DOHH2 (cell line): ENCODE measurements at regions not wholly inside any gene's neighbourhood (a gene's known extent, or its start where the extent isn't known, plus 50 kb on each side); places are given as distances from the start of the nearest gene placed in this dataset.

Experiments
- H3F3A ChIP-seq: fragments of 200-600 bp; sonication (generic), shearing (Covaris generic); 2 replicates; pipeline ENCODE4 v1.6.0; 2016; ENCODE audit warnings: antibody characterized with exemption, mild to moderate bottlenecking; ENCODE audit not compliant: control insufficient read depth, insufficient read depth
- H3K27ac ChIP-seq: fragments of 200-600 bp; sonication (generic); 2 replicates; pipeline ENCODE4 v1.5.1; 2014; ENCODE audit warnings: low read depth, mild to moderate bottlenecking, low read length, moderate library complexity
- H3K27me3 ChIP-seq: fragments of 200-600 bp; sonication (generic); 2 replicates; pipeline ENCODE4 v1.6.1; 2014; ENCODE audit warnings: mild to moderate bottlenecking, low read length, mixed read lengths; ENCODE audit not compliant: control insufficient read depth
- H3K36me3 ChIP-seq: fragments of 200-600 bp; sonication (generic); 2 replicates; pipeline ENCODE4 v1.6.1; 2014; ENCODE audit warnings: mild to moderate bottlenecking, low read length, moderate library complexity, mixed read lengths; ENCODE audit not compliant: control insufficient read depth
- H3K4me1 ChIP-seq: fragments of 200-600 bp; sonication (generic); 2 replicates; pipeline ENCODE4 v1.6.1; 2014; ENCODE audit warnings: mild to moderate bottlenecking, low read length, mixed read lengths; ENCODE audit not compliant: control insufficient read depth
- H3K4me2 ChIP-seq: fragments of 200-600 bp; sonication (generic); 2 replicates; pipeline ENCODE4 v1.6.0; 2014; ENCODE audit warnings: mild to moderate bottlenecking, low read length, moderate library complexity
- H3K4me3 ChIP-seq: fragments of 200-600 bp; sonication (generic); 2 replicates; pipeline ENCODE4 v1.5.1; 2014; ENCODE audit warnings: mild to moderate bottlenecking, low read length, mixed read lengths
- H3K79me2 ChIP-seq: fragments of 200-600 bp; sonication (generic); 2 replicates; pipeline ENCODE4 v1.6.1; 2014; ENCODE audit warnings: mild to moderate bottlenecking, low read length, mixed read lengths; ENCODE audit not compliant: control insufficient read depth
- H3K9me2 ChIP-seq: fragments of 200-600 bp; sonication (generic); replicated peaks from 2 replicates; pipeline ENCODE4 v1.6.1; 2014; ENCODE audit warnings: mild to moderate bottlenecking, low read length, mixed read lengths; ENCODE audit not compliant: control insufficient read depth
- H3K9me3 ChIP-seq: fragments of 200-600 bp; sonication (generic); 2 replicates; pipeline ENCODE4 v1.6.1; 2014; ENCODE audit warnings: antibody characterized with exemption, low read length, mixed read lengths; ENCODE audit not compliant: control insufficient read depth, insufficient read depth
- H4K20me1 ChIP-seq: fragments of 200-600 bp; sonication (generic); 2 replicates; pipeline ENCODE4 v1.6.0; 2014; ENCODE audit warnings: low read depth, mild to moderate bottlenecking, antibody characterized with exemption, low read length, moderate library complexity; ENCODE audit not compliant: control insufficient read depth, insufficient read depth
- CTCF ChIP-seq: fragments of 200-600 bp; sonication (generic); IDR thresholded peaks from one replicate; pipeline ENCODE4 v1.5.1; 2014; ENCODE audit warnings: antibody characterized with exemption, mild to moderate bottlenecking, low read depth, low read length; ENCODE audit not compliant: poor library complexity, severe bottlenecking
- EZH2phosphoT487 ChIP-seq: fragments of 200-600 bp; sonication (generic); IDR thresholded peaks from 2 replicates; pipeline ENCODE4 v1.6.1; 2017; ENCODE audit warnings: borderline replicate concordance, mild to moderate bottlenecking, antibody characterized with exemption, low read length, moderate library complexity, mixed read lengths

GRCh38 chr7:25613912-25614311 is 385.6 kb upstream of the NPVF start:
- Histone ChIP-seq H3K9me2 (no peaks in the 10 kb centered on the region), H3K36me3 (no peaks in the 10 kb centered on the region), H3F3A (no peaks in the 10 kb centered on the region), H3K9me3 (peaks cover 12% of the 10 kb centered on the region), H4K20me1 (no peaks in the 10 kb centered on the region), H3K4me1 (no peaks in the 10 kb centered on the region), H3K79me2 (no peaks in the 10 kb centered on the region), H3K27ac (no peak overlapping the region), H3K4me2 (no peak overlapping the region), H3K27me3 (peaks cover 9% of the 10 kb centered on the region), H3K4me3 (no peak overlapping the region)
- TF ChIP-seq EZH2phosphoT487 (no peak), CTCF (no peak)

- H3K4me3 ChIP-seq, result no peak overlapping the region
Measured at GRCh38 chr7:25614415-25614814, 386.1 kb upstream of the NPVF start.

GRCh38 chr7:25615003-25615402 is 386.7 kb upstream of the NPVF start:
- Histone ChIP-seq H3K4me3 (no peak overlapping the region), H3K9me3 (peaks cover 12% of the 10 kb centered on the region), H3K79me2 (no peaks in the 10 kb centered on the region), H3F3A (no peaks in the 10 kb centered on the region), H3K27ac (no peak overlapping the region), H3K4me1 (peaks cover 7% of the 10 kb centered on the region), H3K36me3 (no peaks in the 10 kb centered on the region), H3K27me3 (peaks cover 9% of the 10 kb centered on the region), H4K20me1 (no peaks in the 10 kb centered on the region), H3K4me2 (no peak overlapping the region), H3K9me2 (no peaks in the 10 kb centered on the region)
- no peak for TF ChIP-seq CTCF
- TF ChIP-seq EZH2phosphoT487, result no peak

More at GRCh38 chr7:25614415-25614814, 386.1 kb upstream of the NPVF start:
- Histone ChIP-seq H3F3A (no peaks in the 10 kb centered on the region), H3K9me3 (peaks cover 12% of the 10 kb centered on the region), H3K9me2 (no peaks in the 10 kb centered on the region), H3K4me1 (peaks cover 1% of the 10 kb centered on the region), H3K79me2 (no peaks in the 10 kb centered on the region), H3K36me3 (no peaks in the 10 kb centered on the region), H3K27me3 (peaks cover 9% of the 10 kb centered on the region), H3K4me2 (no peak overlapping the region), H4K20me1 (no peaks in the 10 kb centered on the region), H3K27ac (no peak overlapping the region)
- TF ChIP-seq CTCF (no peak), EZH2phosphoT487 (no peak)
